Esophagus squamous epithelium (tissue), 5 donors: ENCODE measurements at regions not wholly inside any gene's neighbourhood (a gene's known extent, or its start where the extent isn't known, plus 50 kb on each side); places are given as distances from the start of the nearest gene placed in this dataset.
A peak's percentile ranks its signal among the peaks of the same experiment; 100 is the strongest.

Source experiments
- DNase-seq: peaks from one replicate; lab custom pipeline; 2025; lab: John Stamatoyannopoulos, UW
- H3K27ac ChIP-seq, 4 donors: fragments of 200-600 bp; sonication (generic); one replicate each; pipeline ENCODE4 v1.5.1; 2016 to 2019; ENCODE audit warnings: mild to moderate bottlenecking in 1 of 4
- H3K27me3 ChIP-seq, 4 donors: fragments of 200-600 bp; sonication (generic); 1 replicate in 3 of 4; 2 replicates in 1 of 4; pipeline versions ENCODE4 v1.5.1 to v1.6.0; 2017 to 2021; ENCODE audit warnings: antibody characterized with exemption in 1 of 4
- H3K36me3 ChIP-seq, 3 donors: fragments of 200-600 bp; sonication (generic); one replicate each; pipeline ENCODE4 v1.5.1; 2016 to 2019
- H3K4me1 ChIP-seq, 3 donors: fragments of 200-600 bp; sonication (generic); one replicate each; pipeline ENCODE4 v1.5.1; 2017 to 2019
- H3K4me3 ChIP-seq, 4 donors: fragments of 200-600 bp; sonication (generic); 1 replicate in 3 of 4; 2 replicates in 1 of 4; pipeline ENCODE4 v1.5.1; 2016 to 2019; ENCODE audit warnings: mild to moderate bottlenecking in 2 of 4, moderate library complexity in 1 of 4
- H3K9me3 ChIP-seq, 3 donors: fragments of 200-600 bp; sonication (generic); one replicate each; pipeline ENCODE4 v1.5.1; 2016 to 2019
- CTCF ChIP-seq, 6 experiments: fragments of 450-650 bp in 4 of 6; fragments of 200-600 bp in 2 of 6; sonication (generic) in 2 of 6; IDR thresholded peaks; one replicate each; pipeline ENCODE4 v1.5.1; 2016 to 2019; ENCODE audit warnings: antibody characterized with exemption in 6 of 6, mild to moderate bottlenecking in 4 of 6, moderate library complexity in 4 of 6
- POLR2A ChIP-seq, 4 donors: fragments of 450-650 bp; IDR thresholded peaks; one replicate each; pipeline ENCODE4 v1.6.1; 2017; ENCODE audit warnings: antibody characterized with exemption in 4 of 4, mild to moderate bottlenecking in 4 of 4, moderate library complexity in 3 of 4
- WGBS, 2 donors: methylation state at CpG; one replicate each; pipeline ENCODE4 v1.1.5; 2018; 5-methylcytosine and 5-hydroxymethylcytosine counted together
- intact Hi-C: fragments of 100-400 bp; cut with DNase I; formaldehyde crosslinking; loops from one replicate; pipeline ENCODE4 v1.15.0; 2022
- donor health status: DM: yes; HTN: yes; CAD: no.

DNA sequence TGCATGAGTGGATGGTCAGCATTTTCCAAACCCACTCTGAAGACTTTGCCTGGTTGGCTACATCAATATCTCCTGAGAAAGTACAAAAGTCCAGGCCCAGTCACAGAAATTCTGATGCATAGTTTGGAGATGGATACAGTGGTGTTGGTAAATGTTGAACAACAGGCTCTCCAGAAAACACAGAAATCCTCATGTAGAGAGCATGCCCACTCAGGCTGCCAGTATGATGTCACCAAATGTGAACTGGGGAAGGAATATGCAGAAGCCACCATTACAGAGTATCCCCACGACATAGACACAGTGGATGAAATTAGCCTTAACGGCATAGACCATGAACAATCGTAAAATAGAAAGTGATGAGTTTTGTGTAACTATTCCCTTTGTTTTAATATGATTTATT is 97.1 kb upstream of the NXT1 start:
- 71 to 87% methylated on average over 3 of the region's 3 CpGs for WGBS, 2 donors
- intact Hi-C loops, result no loop called here
- Histone ChIP-seq H3K4me1 (peaks cover 0 to 31% (median 12%) of the 10 kb centered on the region in 3 donors), H3K27ac (no peak overlapping the region), H3K27me3 (peaks cover 0 to 33% (median 0%) of the 10 kb centered on the region in 4 donors), H3K4me3 (no peak overlapping the region), H3K9me3 (no peaks in the 10 kb centered on the region), H3K36me3 (no peaks in the 10 kb centered on the region)
- DNase-seq, result no peak
- TF ChIP-seq CTCF (IDR thresholded peaks at IDR 0.05), result no peak
- TF ChIP-seq POLR2A (IDR thresholded peaks at IDR 0.05), result no peak

DNA sequence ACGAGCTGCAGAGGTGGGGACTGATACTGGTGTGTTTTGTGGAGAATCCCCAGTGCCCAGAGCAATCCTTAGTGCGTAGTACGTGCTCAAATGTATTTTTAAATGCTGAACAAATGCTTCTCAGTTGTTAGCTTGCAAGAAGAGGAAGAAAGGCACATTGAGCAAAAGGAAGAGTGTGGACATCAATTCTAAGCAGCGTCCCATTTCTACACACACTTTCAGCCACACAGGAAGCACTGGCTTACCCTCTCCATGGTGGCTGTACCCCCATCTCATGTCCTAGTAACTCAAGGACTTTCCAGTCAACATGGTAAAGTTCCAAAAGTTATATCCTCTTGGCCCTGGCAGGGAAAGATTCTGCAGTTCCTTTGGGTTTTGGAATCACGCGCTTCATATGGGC is 98.8 kb upstream of the NXT1 start:
- DNase-seq, result no peak
- TF ChIP-seq POLR2A (IDR thresholded peaks at IDR 0.05), result no peak
- TF ChIP-seq CTCF (IDR thresholded peaks at IDR 0.05), result no peak
- H3K27me3 ChIP-seq, result peaks cover 0 to 39% (median 0%) of the 10 kb centered on the region in 4 donors
- H3K4me1 ChIP-seq, result peaks cover 0 to 24% (median 4%) of the 10 kb centered on the region in 3 donors
- H3K36me3 ChIP-seq, result no peaks in the 10 kb centered on the region
- intact Hi-C loops, result no loop called here
- H3K9me3 ChIP-seq, result no peaks in the 10 kb centered on the region
- 79 to 95% methylated on average over 6 of the region's 6 CpGs for WGBS, 2 donors
- no peak overlapping the region for H3K4me3 ChIP-seq
- no peak overlapping the region for H3K27ac ChIP-seq

DNA sequence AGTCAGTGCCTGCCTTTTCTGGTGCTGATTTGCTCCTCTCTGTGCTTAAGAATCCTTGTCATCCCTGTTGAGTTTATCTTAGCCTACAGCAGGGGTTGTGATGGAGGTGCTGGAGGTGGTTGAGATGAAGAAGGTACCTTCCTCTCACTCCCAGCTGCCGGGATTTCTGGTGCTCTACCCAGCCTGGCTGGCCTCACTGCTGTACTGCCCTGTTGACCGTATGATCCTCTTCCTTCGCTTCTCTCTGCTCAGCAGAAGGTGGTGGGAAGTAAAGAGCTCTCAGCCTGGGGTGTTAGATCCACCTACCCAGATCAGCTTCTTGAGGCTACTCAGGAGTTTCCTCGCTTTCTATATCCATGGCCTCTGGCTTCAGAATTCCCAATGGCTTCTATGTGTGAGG is 101.0 kb upstream of the NXT1 start:
- Histone ChIP-seq H3K36me3 (no peaks in the 10 kb centered on the region), H3K27me3 (peaks cover 0 to 18% (median 0%) of the 10 kb centered on the region in 4 donors), H3K4me1 (peaks cover 0 to 24% (median 4%) of the 10 kb centered on the region in 3 donors), H3K9me3 (no peaks in the 10 kb centered on the region), H3K27ac (no peak overlapping the region), H3K4me3 (no peak overlapping the region)
- no peak for DNase-seq
- TF ChIP-seq CTCF (IDR thresholded peaks at IDR 0.05), result no peak
- TF ChIP-seq POLR2A (IDR thresholded peaks at IDR 0.05), result no peak
- 81 to 87% methylated on average over 4 of the region's 4 CpGs for WGBS, 2 donors
- intact Hi-C loops, result no loop called here

- DNase-seq, result no peak
- intact Hi-C loops, result no loop called here
Measured at GRCh38 chr20:23248461-23248882, 102.1 kb upstream of the NXT1 start.

More at GRCh38 chr20:23248461-23248882, 102.1 kb upstream of the NXT1 start:
- Histone ChIP-seq H3K27ac (peak overlapping the region in 1 of 4 donors; percentile 11), H3K27me3 (peaks cover 0 to 12% (median 0%) of the 10 kb centered on the region in 4 donors), H3K9me3 (no peaks in the 10 kb centered on the region), H3K4me3 (no peak overlapping the region), H3K4me1 (peaks cover 0 to 28% (median 4%) of the 10 kb centered on the region in 3 donors), H3K36me3 (no peaks in the 10 kb centered on the region)
- TF ChIP-seq POLR2A (IDR thresholded peaks at IDR 0.05) (no peak), CTCF (IDR thresholded peaks at IDR 0.05) (no peak)
- 57 to 61% methylated on average over 2 of the region's 2 CpGs for WGBS, 2 donors
